NCI-H774 (cell line): ENCODE measurements at regions not wholly inside any gene's neighbourhood (a gene's known extent, or its start where the extent isn't known, plus 50 kb on each side); places are given as distances from the start of the nearest gene placed in this dataset.
"Not testable (repeated sequence)": the region's sequence is repeated elsewhere in the genome, so short reads cannot be mapped to it uniquely, and the experiment has no call there.

Source experiments
- DNase-seq: peaks from one replicate; lab custom pipeline; 2025; lab: John Stamatoyannopoulos, UW

DNA sequence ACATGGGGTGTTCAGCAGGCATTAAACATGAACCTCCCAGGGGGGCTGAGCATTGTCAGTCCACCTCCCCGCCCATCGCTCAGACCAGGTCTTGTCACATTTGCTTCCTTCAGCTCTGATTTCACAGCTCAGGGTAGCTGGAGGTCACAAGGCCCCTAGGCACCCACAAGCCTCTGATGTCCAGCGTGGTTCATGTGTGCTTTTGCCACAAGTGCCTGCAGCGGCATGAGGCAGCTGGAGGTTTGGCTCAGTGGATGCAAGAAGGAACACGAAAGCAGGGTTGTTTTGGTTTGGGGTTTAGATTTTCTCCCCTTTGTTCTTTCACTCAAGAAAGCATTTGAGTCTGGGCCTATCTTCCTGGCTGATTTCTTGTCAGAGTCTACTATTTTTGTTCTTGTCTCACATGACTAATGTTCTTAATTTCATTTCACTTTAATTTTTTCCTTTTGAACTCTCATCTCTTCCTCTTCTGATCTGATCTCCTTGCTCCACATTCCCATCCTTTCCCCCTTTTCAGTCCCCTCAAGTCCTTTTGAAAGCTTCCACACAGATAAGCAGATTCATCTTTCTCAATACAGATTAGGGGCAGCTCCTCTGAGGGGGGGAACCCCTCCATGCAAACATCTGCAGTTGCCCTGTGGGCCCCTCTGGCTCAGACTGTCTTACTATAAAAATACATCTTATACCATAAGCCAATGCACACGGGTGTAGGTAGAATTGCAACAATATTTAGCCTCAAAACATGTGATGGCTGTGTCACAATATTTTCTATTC, 68.1 kb upstream of the CEP85L start:
- no peak for DNase-seq

GRCh38 chr6:118718903-118719302, 67.5 kb upstream of the CEP85L start:
- no peak for DNase-seq

DNA sequence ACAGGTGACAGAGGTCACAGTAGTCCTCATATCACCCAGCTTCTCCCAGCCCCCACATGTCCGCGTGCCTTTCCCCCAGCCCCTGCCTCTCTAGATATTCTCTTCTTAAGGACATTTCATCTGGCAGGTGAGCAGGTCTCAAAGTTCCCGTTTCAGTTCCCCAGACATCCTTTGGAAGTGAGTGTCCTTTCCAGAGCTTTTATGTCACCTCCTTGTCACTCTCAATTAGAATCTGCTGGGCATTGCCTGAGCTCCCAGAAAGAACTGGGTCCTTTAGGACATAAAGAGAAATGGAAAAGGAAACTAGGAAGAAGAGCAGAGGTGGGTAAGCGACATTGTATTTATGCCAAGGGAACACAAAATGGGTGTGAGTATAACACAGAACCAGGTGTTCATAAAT, 66.9 kb upstream of the CEP85L start:
- no peak for DNase-seq

DNA sequence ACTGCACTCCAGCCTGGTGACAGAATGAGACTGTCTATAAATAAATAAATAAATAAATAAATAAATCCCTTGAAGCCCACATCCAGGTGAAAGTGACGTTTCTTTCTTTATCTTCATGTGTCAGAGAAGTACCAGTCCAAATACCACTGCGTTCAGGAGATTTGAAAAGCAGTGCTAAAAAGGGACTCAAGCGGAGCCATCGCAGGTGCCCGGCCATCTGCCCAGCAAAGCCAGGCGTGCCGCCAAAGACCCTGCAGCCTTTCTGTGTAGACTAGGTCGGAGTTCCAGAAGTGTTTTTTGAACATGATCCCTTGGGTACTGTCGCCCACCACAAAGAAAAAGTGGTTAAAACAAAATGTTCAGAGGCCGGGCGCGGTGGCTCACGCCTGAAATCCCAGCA, 65.7 kb upstream of the CEP85L start:
- no peak for DNase-seq

DNA sequence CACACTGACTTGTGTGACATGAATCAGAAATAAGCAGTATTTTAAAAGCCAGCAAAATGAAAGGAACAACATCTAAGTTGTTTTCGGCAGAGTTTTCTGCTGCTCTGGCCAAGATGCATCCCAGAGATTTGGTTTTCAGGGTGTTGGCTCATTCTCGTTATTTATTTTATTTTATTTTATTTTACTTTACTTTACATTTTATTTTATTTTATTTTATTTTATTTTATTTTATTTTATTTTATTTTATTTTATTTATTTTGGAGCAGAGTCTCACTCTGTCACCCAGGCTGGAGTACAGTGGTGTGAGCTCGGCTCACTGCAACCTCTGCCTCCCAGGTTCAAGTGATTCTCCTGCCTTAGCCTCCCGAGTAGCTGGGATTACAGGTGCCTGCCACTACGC, 64.5 kb upstream of the CEP85L start:
- DNase-seq = not testable (repeated sequence)

- DNase-seq = no peak
Measured at GRCh38 chr6:118715376-118715775, 64.0 kb upstream of the CEP85L start.

DNA sequence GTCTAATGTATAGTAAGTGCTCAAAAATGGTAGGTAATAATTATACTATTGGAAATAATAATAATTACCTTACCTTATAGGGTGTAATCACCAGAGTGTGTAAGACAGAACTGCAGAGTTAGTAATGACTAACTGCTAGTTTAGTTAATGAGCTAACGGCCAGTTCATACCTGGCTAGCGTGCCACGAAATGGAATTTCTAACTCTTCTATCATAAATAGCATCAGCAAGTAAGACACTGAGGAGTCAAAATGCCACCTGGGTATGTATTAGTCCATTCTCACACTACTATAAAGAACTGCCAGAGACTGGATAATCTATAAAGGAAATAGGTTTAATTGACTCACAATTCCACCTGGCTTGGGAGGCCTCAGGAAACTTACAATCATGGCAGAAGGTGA, 63.4 kb upstream of the CEP85L start:
- DNase-seq = no peak

DNA sequence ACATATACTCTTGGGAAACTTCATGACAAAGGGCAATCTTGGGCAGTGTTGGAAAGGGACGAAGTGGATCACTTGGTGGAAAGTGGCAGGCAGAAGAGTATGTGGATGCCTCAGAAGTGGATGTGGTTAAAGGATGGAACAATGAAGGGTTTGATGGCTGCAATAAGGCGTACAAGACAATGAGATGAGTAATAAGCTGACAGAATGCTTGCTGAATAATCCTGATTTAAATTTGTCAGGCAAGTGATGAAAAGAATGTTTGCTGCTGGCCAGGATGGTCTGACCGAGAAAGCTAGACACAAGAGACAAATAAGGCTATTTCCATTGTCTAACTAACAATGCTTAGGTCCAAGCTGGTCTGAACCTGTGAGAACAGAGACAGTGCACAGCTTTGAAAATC, 61.6 kb upstream of the CEP85L start:
- DNase-seq = no peak

GRCh38 chr6:118710616-118711015, 59.2 kb upstream of the CEP85L start:
- no peak for DNase-seq

DNA sequence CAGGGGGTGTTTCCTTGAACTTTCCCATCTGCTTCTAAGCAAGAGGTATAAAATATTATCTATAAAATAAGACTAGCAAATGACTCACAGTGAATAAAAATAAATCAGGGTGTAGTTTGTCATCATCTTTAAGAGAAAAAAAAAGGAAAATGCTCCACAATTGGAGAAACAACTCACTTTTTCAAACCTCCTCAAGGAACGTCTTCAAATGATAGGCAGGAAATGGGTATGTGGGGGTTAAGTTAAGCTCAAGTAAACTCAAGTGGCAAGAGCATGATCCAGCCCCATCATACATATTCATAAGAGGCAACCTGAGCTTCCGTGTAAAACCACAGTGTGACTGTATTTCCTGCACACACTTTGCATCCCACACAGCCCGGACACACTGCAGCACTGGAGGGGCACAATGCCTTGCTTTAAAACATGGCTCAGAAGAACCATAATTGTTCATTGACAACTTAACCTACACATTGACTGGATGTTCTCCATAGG, 58.5 kb upstream of the CEP85L start:
- DNase-seq = no peak

DNA sequence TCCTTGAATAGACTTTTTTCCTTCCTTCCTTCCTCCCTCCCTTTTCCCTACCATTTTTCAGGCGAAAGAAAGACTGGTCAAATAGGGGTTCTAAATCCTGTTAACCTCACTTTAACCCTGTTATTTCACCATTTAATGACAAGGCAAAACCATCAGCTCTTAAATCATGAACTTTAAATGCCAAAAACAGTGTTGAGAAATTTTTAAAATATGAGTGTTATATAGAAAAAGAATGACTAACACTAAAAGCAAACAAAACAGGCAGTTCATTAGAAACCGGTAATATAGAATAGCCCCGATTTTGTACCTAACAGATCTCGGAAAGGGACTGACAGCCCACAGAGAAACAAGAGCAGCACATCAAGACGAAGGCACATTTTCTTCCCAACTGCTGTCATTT, 57.4 kb upstream of the CEP85L start:
- no peak for DNase-seq

- DNase-seq = no peak
Measured at GRCh38 chr6:118708055-118708454, 56.7 kb upstream of the CEP85L start.

GRCh38 chr6:118706702-118707101, 55.3 kb upstream of the CEP85L start:
- DNase-seq = no peak

GRCh38 chr6:118705544-118706491, 54.4 kb upstream of the CEP85L start:
- no peak for DNase-seq

- DNase-seq = no peak
Measured at GRCh38 chr6:118704915-118705314, 53.5 kb upstream of the CEP85L start.

GRCh38 chr6:118701260-118701659, 49.9 kb upstream of the CEP85L start:
- DNase-seq = not testable (repeated sequence)
